Muscle of leg (tissue), 3 donors: ENCODE measurements at regions not wholly inside any gene's neighbourhood (a gene's known extent, or its start where the extent isn't known, plus 50 kb on each side); places are given as distances from the start of the nearest gene placed in this dataset.
"Not testable (repeated sequence)": the region's sequence is repeated elsewhere in the genome, so short reads cannot be mapped to it uniquely, and the experiment has no call there.

Experiments
- DNase-seq: peaks from one replicate; pipeline ENCODE4 v3.0.0; 2013
- H3K27ac ChIP-seq: one replicate; pipeline ENCODE4 v1.5.1; 2013; ENCODE audit warnings: mild to moderate bottlenecking, low read length, control low read depth
- H3K27me3 ChIP-seq: one replicate; pipeline ENCODE4 v1.6.1; 2013; ENCODE audit warnings: low read length; ENCODE audit not compliant: control insufficient read depth, insufficient read depth
- H3K36me3 ChIP-seq: one replicate; pipeline ENCODE4 v1.6.1; 2013; ENCODE audit warnings: low read length; ENCODE audit not compliant: control insufficient read depth, insufficient read depth
- H3K4me1 ChIP-seq: one replicate; pipeline ENCODE4 v1.6.1; 2013; ENCODE audit warnings: low read length; ENCODE audit not compliant: control insufficient read depth, insufficient read depth
- H3K4me3 ChIP-seq: one replicate; pipeline ENCODE4 v1.5.1; 2013; ENCODE audit warnings: low read length, control low read depth
- H3K9me3 ChIP-seq: replicated peaks from 2 replicates; pipeline ENCODE4 v1.6.1; 2013; ENCODE audit warnings: low read depth, low read length; ENCODE audit not compliant: control insufficient read depth
- WGBS: methylation state at CpG from one replicate; pipeline ENCODE4 v1.1.5; 2013; ENCODE audit warnings: missing lambda C conversion rate; ENCODE audit not compliant: insufficient coverage; 5-methylcytosine and 5-hydroxymethylcytosine counted together

- no peaks in the 10 kb centered on the region for H3K27me3 ChIP-seq
- H3K4me1 ChIP-seq = peaks cover 9% of the 10 kb centered on the region
- DNase-seq = no peak
- H3K27ac ChIP-seq = no peak overlapping the region
- WGBS = no CpG with 5 or more reads among the region's 5 CpGs
- H3K4me3 ChIP-seq = no peak overlapping the region
- no peaks in the 10 kb centered on the region for H3K36me3 ChIP-seq
- peaks cover 5% of the 10 kb centered on the region for H3K9me3 ChIP-seq
Observed at GRCh38 chr6:159564456-159564855, 128.6 kb downstream of the SOD2 start.

GRCh38 chr6:159557031-159557430 lies 136.0 kb downstream of the SOD2 start:
- Histone ChIP-seq H3K27ac (peak overlapping the region; percentile 32), H3K4me3 (no peak overlapping the region), H3K27me3 (no peaks in the 10 kb centered on the region), H3K4me1 (no peaks in the 10 kb centered on the region), H3K9me3 (no peaks in the 10 kb centered on the region), H3K36me3 (no peaks in the 10 kb centered on the region)
- 44% methylated on average over 4 of the region's 4 CpGs for WGBS
- peak; percentile 95 for DNase-seq

GRCh38 chr6:159555082-159555875 lies 137.8 kb downstream of the SOD2 start:
- Histone ChIP-seq H3K27me3 (no peaks in the 10 kb centered on the region), H3K4me1 (no peaks in the 10 kb centered on the region), H3K27ac (no peak overlapping the region), H3K36me3 (no peaks in the 10 kb centered on the region), H3K4me3 (no peak overlapping the region), H3K9me3 (no peaks in the 10 kb centered on the region)
- WGBS = 50% methylated on average over 1 of the region's 5 CpGs
- peak; percentile 51 for DNase-seq

- WGBS = no CpG with 5 or more reads among the region's 2 CpGs
Observed at GRCh38 chr6:159541296-159541695, 151.7 kb downstream of the SOD2 start.

GRCh38 chr6:159540883-159541282 lies 152.2 kb downstream of the SOD2 start:
- Histone ChIP-seq H3K27me3 (no peaks in the 10 kb centered on the region), H3K4me3 (no peak overlapping the region), H3K9me3 (no peaks in the 10 kb centered on the region), H3K4me1 (no peaks in the 10 kb centered on the region), H3K27ac (no peak overlapping the region), H3K36me3 (no peaks in the 10 kb centered on the region)
- no peak for DNase-seq
- WGBS = 73% methylated on average over 5 of the region's 6 CpGs

More at GRCh38 chr6:159541296-159541695, 151.7 kb downstream of the SOD2 start:
- DNase-seq = no peak
- H3K9me3 ChIP-seq = no peaks in the 10 kb centered on the region
- no peaks in the 10 kb centered on the region for H3K4me1 ChIP-seq
- no peaks in the 10 kb centered on the region for H3K27me3 ChIP-seq
- H3K36me3 ChIP-seq = no peaks in the 10 kb centered on the region
- H3K4me3 ChIP-seq = no peak overlapping the region
- no peak overlapping the region for H3K27ac ChIP-seq

- no peak for DNase-seq
- H3K9me3 ChIP-seq = no peaks in the 10 kb centered on the region
- H3K4me1 ChIP-seq = no peaks in the 10 kb centered on the region
- WGBS = 56% methylated on average over 12 of the region's 12 CpGs
- H3K27me3 ChIP-seq = no peaks in the 10 kb centered on the region
- no peak overlapping the region for H3K4me3 ChIP-seq
- H3K27ac ChIP-seq = no peak overlapping the region
- H3K36me3 ChIP-seq = no peaks in the 10 kb centered on the region
Observed at GRCh38 chr6:159540152-159540551, 152.9 kb downstream of the SOD2 start.

GRCh38 chr6:159538031-159538430 lies 155.0 kb downstream of the SOD2 start:
- 100% methylated on average over 1 of the region's 1 CpG for WGBS
- DNase-seq, H3K4me3 ChIP-seq, H3K27ac ChIP-seq, H3K27me3 ChIP-seq, H3K9me3 ChIP-seq, H3K4me1 ChIP-seq, H3K36me3 ChIP-seq: not testable (repeated sequence)

- Histone ChIP-seq H3K36me3 (no peaks in the 10 kb centered on the region), H3K9me3 (no peaks in the 10 kb centered on the region), H3K4me3 (no peak overlapping the region), H3K4me1 (peaks cover 9% of the 10 kb centered on the region), H3K27me3 (no peaks in the 10 kb centered on the region), H3K27ac (no peak overlapping the region)
- peak; percentile 88 for DNase-seq
- WGBS = 63% methylated on average over 3 of the region's 9 CpGs
Observed at GRCh38 chr6:159535656-159536350, 157.2 kb downstream of the SOD2 start.

GRCh38 chr6:159533568-159533967 lies 159.5 kb downstream of the SOD2 start:
- DNase-seq = peak; percentile 88
- WGBS = 13% methylated on average over 1 of the region's 6 CpGs

GRCh38 chr6:159533016-159533415 lies 160.0 kb downstream of the SOD2 start:
- no peak for DNase-seq
- Histone ChIP-seq H3K27me3 (no peaks in the 10 kb centered on the region), H3K4me1 (peaks cover 26% of the 10 kb centered on the region), H3K9me3 (no peaks in the 10 kb centered on the region), H3K36me3 (no peaks in the 10 kb centered on the region), H3K4me3 (no peak overlapping the region), H3K27ac (peak overlapping the region; percentile 10)
- no CpG with 5 or more reads among the region's 1 CpG for WGBS

More at GRCh38 chr6:159533568-159533967, 159.5 kb downstream of the SOD2 start:
- no peaks in the 10 kb centered on the region for H3K36me3 ChIP-seq
- peaks cover 26% of the 10 kb centered on the region for H3K4me1 ChIP-seq
- no peak overlapping the region for H3K4me3 ChIP-seq
- peak overlapping the region; percentile 10 for H3K27ac ChIP-seq
- H3K27me3 ChIP-seq = no peaks in the 10 kb centered on the region
- no peaks in the 10 kb centered on the region for H3K9me3 ChIP-seq
